IMR-90 (cell line): ENCODE measurements at regions not wholly inside any gene's neighbourhood (a gene's known extent, or its start where the extent isn't known, plus 50 kb on each side); places are given as distances from the start of the nearest gene placed in this dataset.

Source experiments
- ATAC-seq: fragments of 200-7000 bp; cut with Tn5 transposase; 2 replicates; pipeline ENCODE4 v1.9.1; 2020; ENCODE audit warnings: low read depth, mild to moderate bottlenecking, moderate library complexity
- BruUV-seq: library from RNA; stranded (reverse); fragments of 400-500 nt; replicated peaks from 2 replicates; lab custom pipeline; 2021; lab: Mats Ljungman, UMichigan
- CTCF ChIA-PET: fragments of 300-600 bp; formaldehyde crosslinking; extraction: SDS; loops from one replicate; lab custom pipeline; 2021; ENCODE audit warnings: antibody characterized with exemption; lab: Yijun Ruan, JAX
- POLR2A ChIA-PET: fragments of 300-600 bp; sonication (Branson Sonifier 250); formaldehyde crosslinking; loops from one replicate; lab custom pipeline; 2022; ENCODE audit warnings: antibody characterized with exemption; ENCODE audit not compliant: unreplicated experiment; lab: Charles Lee
- DNase-seq: peaks from one replicate; pipeline ENCODE4 v3.0.0; 2013
- H2AFZ ChIP-seq: replicated peaks from 2 replicates; pipeline ENCODE3; 2013; ENCODE audit warnings: low read length, mild to moderate bottlenecking; ENCODE audit not compliant: poor library complexity
- H2AK5ac ChIP-seq: 2 replicates; pipeline ENCODE4 v1.6.1; 2013; ENCODE audit warnings: low read depth, low read length, inconsistent platforms
- H2AK9ac ChIP-seq: replicated peaks from 2 replicates; pipeline ENCODE3; 2013; ENCODE audit warnings: mild to moderate bottlenecking, low read depth, low read length, moderate library complexity; ENCODE audit not compliant: poor library complexity
- H2BK120ac ChIP-seq: 2 replicates; pipeline ENCODE4 v1.6.1; 2013; ENCODE audit warnings: low read depth, low read length, inconsistent platforms
- H2BK15ac ChIP-seq: 3 replicates; pipeline ENCODE4 v1.6.1; 2013; ENCODE audit warnings: low read depth, low read length, inconsistent platforms
- H2BK20ac ChIP-seq: 2 replicates; pipeline ENCODE4 v1.6.1; 2013; ENCODE audit warnings: low read depth, mild to moderate bottlenecking, inconsistent platforms, low read length, moderate library complexity
- H2BK5ac ChIP-seq: 2 replicates; pipeline ENCODE4 v1.6.1; 2013; ENCODE audit warnings: mild to moderate bottlenecking, low read depth, low read length, inconsistent platforms; ENCODE audit not compliant: poor library complexity, severe bottlenecking
- H3K14ac ChIP-seq: replicated peaks from 2 replicates; pipeline ENCODE4 v1.6.1; 2013; ENCODE audit warnings: low read depth, low read length, inconsistent platforms
- H3K18ac ChIP-seq: 2 replicates; pipeline ENCODE4 v1.6.1; 2013; ENCODE audit warnings: low read depth, low read length, control low read depth
- H3K23ac ChIP-seq: 2 replicates; pipeline ENCODE4 v1.6.1; 2013; ENCODE audit warnings: low read depth, low read length, inconsistent platforms
- H3K27ac ChIP-seq: 2 replicates; pipeline ENCODE4 v1.5.1; 2013; ENCODE audit warnings: mild to moderate bottlenecking, control low read depth, low read length; ENCODE audit not compliant: insufficient read depth
- H3K27me3 ChIP-seq: 2 replicates; pipeline ENCODE4 v1.6.1; 2013; ENCODE audit warnings: low read length; ENCODE audit not compliant: control insufficient read depth, insufficient read depth
- H3K36me3 ChIP-seq: 2 replicates; pipeline ENCODE4 v1.6.1; 2013; ENCODE audit warnings: low read length, mixed read lengths; ENCODE audit not compliant: control insufficient read depth, insufficient read depth
- H3K4ac ChIP-seq: 2 replicates; pipeline ENCODE4 v1.6.1; 2013; ENCODE audit warnings: low read depth, low read length, inconsistent platforms
- H3K4me1 ChIP-seq: 2 replicates; pipeline ENCODE4 v1.6.1; 2013; ENCODE audit warnings: low read length, mixed read lengths; ENCODE audit not compliant: control insufficient read depth, insufficient read depth
- H3K4me2 ChIP-seq: 2 replicates; pipeline ENCODE4 v1.6.1; 2013; ENCODE audit warnings: low read depth, mild to moderate bottlenecking, control low read depth, low read length, moderate library complexity
- H3K4me3 ChIP-seq: 2 replicates; pipeline ENCODE4 v1.5.1; 2013; ENCODE audit warnings: low read depth, mild to moderate bottlenecking, control low read depth, low read length, moderate library complexity; ENCODE audit not compliant: insufficient read depth
- H3K56ac ChIP-seq: 2 replicates; pipeline ENCODE4 v1.6.1; 2013; ENCODE audit warnings: low read length, inconsistent platforms; ENCODE audit not compliant: insufficient read depth; ENCODE audit errors: extremely low read depth
- H3K79me1 ChIP-seq, 2 experiments: 2 replicates each; pipeline ENCODE4 v1.6.1; 2013; ENCODE audit warnings: low read length in 2 of 2, inconsistent platforms in 1 of 2, low read depth in 1 of 2
- H3K9ac ChIP-seq: 2 replicates; pipeline ENCODE4 v1.6.1; 2013; ENCODE audit warnings: low read depth, low read length, control low read depth
- H3K9me1 ChIP-seq: 2 replicates; pipeline ENCODE4 v1.6.1; 2013; ENCODE audit warnings: low read length, inconsistent platforms; ENCODE audit not compliant: insufficient read depth
- H3K9me3 ChIP-seq: 2 replicates; pipeline ENCODE4 v1.6.1; 2013; ENCODE audit warnings: low read length; ENCODE audit not compliant: control insufficient read depth, insufficient read depth
- H4K20me1 ChIP-seq: 2 replicates; pipeline ENCODE4 v1.6.1; 2013; ENCODE audit warnings: low read length, inconsistent platforms; ENCODE audit not compliant: insufficient read depth
- H4K5ac ChIP-seq: 2 replicates; pipeline ENCODE4 v1.6.1; 2013; ENCODE audit warnings: mild to moderate bottlenecking, low read depth, low read length, control low read depth
- H4K8ac ChIP-seq, 2 experiments: 2 replicates each; pipeline ENCODE4 v1.6.1; 2013; ENCODE audit warnings: low read depth in 2 of 2, low read length in 2 of 2, control low read depth in 1 of 2, inconsistent platforms in 1 of 2
- H4K91ac ChIP-seq: 2 replicates; pipeline ENCODE4 v1.6.1; 2013; ENCODE audit warnings: low read depth, low read length, inconsistent platforms; ENCODE audit not compliant: insufficient read depth
- BHLHE40 ChIP-seq: fragments of 150-350 bp; IDR thresholded peaks from 2 replicates; pipeline ENCODE4 v1.6.1; 2016; ENCODE audit warnings: mild to moderate bottlenecking, low read depth, low read length
- CHD1 ChIP-seq: IDR thresholded peaks from 2 replicates; pipeline ENCODE4 v1.6.1; 2012; ENCODE audit warnings: low read depth, low read length, improper control_type of control experiment
- FOS ChIP-seq: fragments of 150-350 bp; IDR thresholded peaks from 2 replicates; pipeline ENCODE4 v1.6.1; 2016; ENCODE audit warnings: low read depth, low read length
- MAFK ChIP-seq: IDR thresholded peaks from 2 replicates; pipeline ENCODE4 v1.6.1; 2012; ENCODE audit warnings: low read depth, low read length, improper control_type of control experiment
- MAZ ChIP-seq: IDR thresholded peaks from 2 replicates; pipeline ENCODE4 v1.6.1; 2012; ENCODE audit warnings: low read depth, mild to moderate bottlenecking, low read length, improper control_type of control experiment, moderate library complexity, borderline replicate concordance
- MXI1 ChIP-seq: IDR thresholded peaks from 2 replicates; pipeline ENCODE4 v1.6.1; 2012; ENCODE audit warnings: low read depth, mild to moderate bottlenecking, low read length, moderate library complexity, borderline replicate concordance
- POLR2A ChIP-seq: IDR thresholded peaks from 2 replicates; pipeline ENCODE4 v1.6.1; 2012; ENCODE audit warnings: mild to moderate bottlenecking, low read depth, low read length
- RAD21 ChIP-seq: IDR thresholded peaks from 2 replicates; pipeline ENCODE4 v1.6.1; 2012; ENCODE audit warnings: low read length, improper control_type of control experiment
- SMC3 ChIP-seq: fragments of 150-350 bp; IDR thresholded peaks from 2 replicates; pipeline ENCODE4 v1.6.1; 2016; ENCODE audit warnings: low read depth, mild to moderate bottlenecking, antibody characterized with exemption, low read length, moderate library complexity
- WGBS, 2 experiments: methylation state at CpG; one replicate each; pipeline versions ENCODE4 v1.1.5 to v1.1.7; 2013; ENCODE audit warnings: missing lambda C conversion rate in 2 of 2; ENCODE audit not compliant: insufficient read length in 1 of 2; ENCODE audit errors: extremely low coverage in 2 of 2; 5-methylcytosine and 5-hydroxymethylcytosine counted together
- dilution Hi-C: fragments of 300-500 bp; cut with HindIII; formaldehyde crosslinking; loops from one replicate; pipeline ENCODE4 v1.14.3; 2018; ENCODE audit warnings: low sequenced_read_pairs; ENCODE audit not compliant: unreplicated experiment
- in situ Hi-C: fragments of 300-500 bp; cut with MboI; formaldehyde crosslinking; loops from 3 replicates; pipeline ENCODE4 v1.14.3; 2019; ENCODE audit warnings: low sequenced_read_pairs, inconsistent platforms, mixed read lengths
- intact Hi-C: fragments of 100-400 bp; cut with micrococcal nuclease; formaldehyde crosslinking; loops from 2 replicates; pipeline ENCODE4 v1.10.0; 2022
- TF ChIP-seq, protein P1 (sequence below): fragments of 150-350 bp; IDR thresholded peaks from 2 replicates; pipeline ENCODE4 v1.6.1; 2017; ENCODE audit warnings: mild to moderate bottlenecking, antibody characterized with exemption, low read length, low read depth

DNA sequence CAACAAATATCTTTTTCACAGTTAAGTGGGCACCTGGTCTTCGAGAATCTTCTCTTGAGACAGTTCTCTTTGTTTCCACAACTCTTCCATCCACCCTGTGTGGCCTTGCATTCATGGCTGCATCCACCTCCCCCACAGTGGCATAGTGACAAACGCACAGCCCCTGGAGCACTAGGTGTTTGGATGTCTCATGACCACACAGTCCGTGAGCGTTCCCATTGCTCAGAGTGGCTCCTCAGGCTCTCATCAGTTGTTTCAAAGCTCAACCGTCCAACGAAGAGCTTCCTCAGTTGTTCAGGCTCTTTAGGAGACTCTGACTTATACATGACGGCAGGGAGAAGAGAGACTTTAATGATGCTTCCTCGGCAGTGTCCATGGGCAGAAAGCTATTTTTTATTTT is 191.6 kb downstream of the CDRT15L2 start:
- ChIA-PET POLR2A (no interaction called here), CTCF (no interaction called here)
- H3K23ac ChIP-seq: no peak overlapping the region
- no TSS peak for BruUV-seq
- H3K4ac ChIP-seq: no peak overlapping the region
- H4K91ac ChIP-seq: no peak overlapping the region
- TF ChIP-seq MAZ (no peak), RAD21 (no peak), MAFK (no peak), BHLHE40 (no peak), FOS (no peak), POLR2A (no peak), SMC3 (no peak), MXI1 (no peak), CHD1 (no peak)
- TF ChIP-seq, protein P1, sequence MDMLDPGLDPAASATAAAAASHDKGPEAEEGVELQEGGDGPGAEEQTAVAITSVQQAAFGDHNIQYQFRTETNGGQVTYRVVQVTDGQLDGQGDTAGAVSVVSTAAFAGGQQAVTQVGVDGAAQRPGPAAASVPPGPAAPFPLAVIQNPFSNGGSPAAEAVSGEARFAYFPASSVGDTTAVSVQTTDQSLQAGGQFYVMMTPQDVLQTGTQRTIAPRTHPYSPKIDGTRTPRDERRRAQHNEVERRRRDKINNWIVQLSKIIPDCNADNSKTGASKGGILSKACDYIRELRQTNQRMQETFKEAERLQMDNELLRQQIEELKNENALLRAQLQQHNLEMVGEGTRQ: no peak
- H2BK5ac ChIP-seq: no peak overlapping the region
- in situ Hi-C loops: no loop called here
- H2AFZ ChIP-seq: no peak overlapping the region
- no peak overlapping the region for H2BK20ac ChIP-seq
- no peak overlapping the region for H3K9ac ChIP-seq
- no peak overlapping the region for H3K18ac ChIP-seq
- no peak overlapping the region for H3K27ac ChIP-seq
- H3K27me3 ChIP-seq: no peaks in the 10 kb centered on the region; the same call in 1 of the 2 replicates
- no peaks in the 10 kb centered on the region for H3K36me3 ChIP-seq
- no peaks in the 10 kb centered on the region for H3K4me1 ChIP-seq
- H3K4me3 ChIP-seq: no peak overlapping the region
- no peaks in the 10 kb centered on the region for H3K9me3 ChIP-seq
- H4K20me1 ChIP-seq: no peaks in the 10 kb centered on the region
- no peak overlapping the region for H2BK15ac ChIP-seq
- no peak overlapping the region for H3K56ac ChIP-seq
- no peak overlapping the region for H2BK120ac ChIP-seq
- no peak overlapping the region for H3K14ac ChIP-seq
- no peak overlapping the region for H3K4me2 ChIP-seq
- no peaks in the 10 kb centered on the region for H3K9me1 ChIP-seq
- intact Hi-C loops: no loop called here
- dilution Hi-C loops: no loop called here
- H4K8ac ChIP-seq: no peak overlapping the region
- 60% methylated on average over 7 of the region's 8 CpGs; no CpG with 5 or more reads in 1 of the 2 experiments for WGBS, 2 experiments
- H2AK5ac ChIP-seq: no peak overlapping the region
- no peaks in the 10 kb centered on the region for H3K79me1 ChIP-seq
- DNase-seq (no peak), ATAC-seq (no peak)
- H2AK9ac ChIP-seq: no peak overlapping the region
- no peak overlapping the region for H4K5ac ChIP-seq
